Neural progenitor cell (in vitro differentiated cells): ENCODE measurements at regions not wholly inside any gene's neighbourhood (a gene's known extent, or its start where the extent isn't known, plus 50 kb on each side); places are given as distances from the start of the nearest gene placed in this dataset.

ENCODE experiments used
- DNase-seq: peaks from one replicate; pipeline ENCODE4 v3.0.0-alpha.2; 2016; ENCODE audit warnings: low spot score
- H2AFZ ChIP-seq: fragments of 200-600 bp; sonication (generic); replicated peaks from 2 replicates; pipeline ENCODE4 v1.6.1; 2016; ENCODE audit warnings: antibody characterized with exemption
- H3F3A ChIP-seq: fragments of 200-600 bp; sonication (generic); 2 replicates; pipeline ENCODE4 v1.6.1; 2016; ENCODE audit warnings: antibody characterized with exemption, low read depth
- H3K27ac ChIP-seq: fragments of 200-600 bp; sonication (generic); 2 replicates; pipeline ENCODE4 v1.5.1; 2016; ENCODE audit warnings: mild to moderate bottlenecking
- H3K27me3 ChIP-seq: fragments of 200-600 bp; sonication (generic); 2 replicates; pipeline ENCODE4 v1.6.1; 2016; ENCODE audit warnings: mild to moderate bottlenecking, moderate library complexity
- H3K36me3 ChIP-seq: fragments of 200-600 bp; sonication (generic); 2 replicates; pipeline ENCODE4 v1.5.1; 2016
- H3K4me1 ChIP-seq: fragments of 200-600 bp; sonication (generic); 2 replicates; pipeline ENCODE4 v1.6.1; 2016; ENCODE audit warnings: mixed run types
- H3K4me2 ChIP-seq: fragments of 200-600 bp; sonication (generic); 2 replicates; pipeline ENCODE4 v1.6.1; 2016
- H3K4me3 ChIP-seq: fragments of 200-600 bp; sonication (generic); 2 replicates; pipeline ENCODE4 v1.5.1; 2016
- H3K79me2 ChIP-seq: fragments of 200-600 bp; sonication (generic); 2 replicates; pipeline ENCODE4 v1.6.1; 2016; ENCODE audit warnings: low read depth
- H3K9ac ChIP-seq: fragments of 200-600 bp; sonication (generic); 2 replicates; pipeline ENCODE4 v1.6.1; 2016
- H3K9me3 ChIP-seq: fragments of 200-600 bp; sonication (generic); 2 replicates; pipeline ENCODE4 v1.5.1; 2016; ENCODE audit warnings: low read depth
- H4K20me1 ChIP-seq: fragments of 200-600 bp; sonication (generic); 2 replicates; pipeline ENCODE4 v1.6.1; 2016; ENCODE audit warnings: low read depth
- H3K27ac Mint-ChIP-seq: 3 replicates; pipeline ENCODE4 v1.8.0; 2021; ENCODE audit warnings: mixed read lengths
- H3K27me3 Mint-ChIP-seq: 2 replicates; pipeline ENCODE4 v1.8.0; 2022; ENCODE audit warnings: low read depth, mild to moderate bottlenecking, inconsistent platforms, moderate library complexity, mixed read lengths; ENCODE audit not compliant: insufficient read depth
- H3K36me3 Mint-ChIP-seq: 3 replicates; pipeline ENCODE4 v1.8.0; 2021; ENCODE audit warnings: mixed read lengths
- H3K4me1 Mint-ChIP-seq: 3 replicates; pipeline ENCODE4 v1.8.0; 2021; ENCODE audit warnings: mixed read lengths
- H3K4me3 Mint-ChIP-seq: 3 replicates; pipeline ENCODE4 v1.8.0; 2021; ENCODE audit warnings: mild to moderate bottlenecking, moderate library complexity, mixed read lengths
- H3K9me3 Mint-ChIP-seq: 3 replicates; pipeline ENCODE4 v1.8.0; 2020; ENCODE audit warnings: mixed read lengths
- CTCF ChIP-seq: fragments of 200-600 bp; sonication (generic); IDR thresholded peaks from 2 replicates; pipeline ENCODE4 v1.5.1; 2017; ENCODE audit warnings: antibody characterized with exemption, mild to moderate bottlenecking
- EZH2 ChIP-seq: fragments of 200-600 bp; sonication (generic); IDR thresholded peaks from 2 replicates; pipeline ENCODE4 v1.6.1; 2017; ENCODE audit warnings: antibody characterized with exemption, mild to moderate bottlenecking, moderate library complexity
- EZH2phosphoT487 ChIP-seq: fragments of 200-600 bp; sonication (generic); IDR thresholded peaks from 2 replicates; pipeline ENCODE4 v1.6.1; 2017; ENCODE audit warnings: antibody characterized with exemption

GRCh38 chr2:38228753-38229152 lies 148.3 kb downstream of the ATL2 start:
- TF ChIP-seq CTCF (no peak), EZH2phosphoT487 (no peak), EZH2 (no peak)
- H3K27me3 ChIP-seq = no peaks in the 10 kb centered on the region
- H3K4me1 Mint-ChIP-seq = peaks cover 20% of the 10 kb centered on the region
- H3K27me3 Mint-ChIP-seq = peaks cover 9% of the 10 kb centered on the region
- DNase-seq = no peak
- H3K79me2 ChIP-seq = no peaks in the 10 kb centered on the region
- no peak overlapping the region for H3K27ac Mint-ChIP-seq
- no peak overlapping the region for H3K27ac ChIP-seq
- no peak overlapping the region for H2AFZ ChIP-seq
- H3K9me3 Mint-ChIP-seq = no peaks in the 10 kb centered on the region
- H3K36me3 ChIP-seq = no peaks in the 10 kb centered on the region
- H3K4me1 ChIP-seq = peaks cover 18% of the 10 kb centered on the region
- H3K4me2 ChIP-seq = no peak overlapping the region
- H3K4me3 Mint-ChIP-seq = no peak overlapping the region
- no peaks in the 10 kb centered on the region for H3K36me3 Mint-ChIP-seq
- H3K9ac ChIP-seq = no peak overlapping the region
- H3K9me3 ChIP-seq = no peaks in the 10 kb centered on the region
- peaks cover 19% of the 10 kb centered on the region for H3F3A ChIP-seq
- no peak overlapping the region for H3K4me3 ChIP-seq
- no peaks in the 10 kb centered on the region for H4K20me1 ChIP-seq

- peak overlapping the region; percentile 88 for H3K27ac Mint-ChIP-seq
- Histone ChIP-seq H3F3A (peaks cover 19% of the 10 kb centered on the region), H3K9me3 (no peaks in the 10 kb centered on the region), H3K27me3 (no peaks in the 10 kb centered on the region), H3K4me1 (peaks cover 18% of the 10 kb centered on the region), H3K4me3 (no peak overlapping the region), H3K9ac (no peak overlapping the region), H4K20me1 (no peaks in the 10 kb centered on the region), H3K27ac (peak overlapping the region; percentile 71), H3K79me2 (no peaks in the 10 kb centered on the region), H3K36me3 (no peaks in the 10 kb centered on the region), H3K4me2 (peak overlapping the region; percentile 23), H2AFZ (peak overlapping the region; percentile 72)
- H3K36me3 Mint-ChIP-seq = no peaks in the 10 kb centered on the region
- peaks cover 7% of the 10 kb centered on the region for H3K9me3 Mint-ChIP-seq
- H3K4me3 Mint-ChIP-seq = peak overlapping the region; percentile 10
- H3K27me3 Mint-ChIP-seq = peaks cover 10% of the 10 kb centered on the region
- TF ChIP-seq CTCF (no peak), EZH2phosphoT487 (no peak), EZH2 (no peak)
- peak; percentile 48 for DNase-seq
- peaks cover 22% of the 10 kb centered on the region for H3K4me1 Mint-ChIP-seq
These were observed 149.0 kb upstream of the CYP1B1 start for GRCh38 chr2:38224821-38225437.

- no peak overlapping the region for H3K9ac ChIP-seq
- TF ChIP-seq CTCF (no peak), EZH2 (no peak), EZH2phosphoT487 (no peak)
- H4K20me1 ChIP-seq = no peaks in the 10 kb centered on the region
- Mint-ChIP-seq H3K36me3 (no peaks in the 10 kb centered on the region), H3K4me1 (peaks cover 22% of the 10 kb centered on the region), H3K9me3 (peaks cover 9% of the 10 kb centered on the region), H3K4me3 (no peak overlapping the region), H3K27me3 (peaks cover 10% of the 10 kb centered on the region), H3K27ac (no peak overlapping the region)
- no peak overlapping the region for H3K4me3 ChIP-seq
- peaks cover 19% of the 10 kb centered on the region for H3F3A ChIP-seq
- no peak for DNase-seq
- H3K36me3 ChIP-seq = no peaks in the 10 kb centered on the region
- peaks cover 18% of the 10 kb centered on the region for H3K4me1 ChIP-seq
- H2AFZ ChIP-seq = no peak overlapping the region
- peak overlapping the region; percentile 1 for H3K27ac ChIP-seq
- no peaks in the 10 kb centered on the region for H3K27me3 ChIP-seq
- H3K9me3 ChIP-seq = no peaks in the 10 kb centered on the region
- H3K4me2 ChIP-seq = peak overlapping the region; percentile 23
- no peaks in the 10 kb centered on the region for H3K79me2 ChIP-seq
These were observed 148.2 kb upstream of the CYP1B1 start for GRCh38 chr2:38224181-38224580.
